SK-N-SH treated with all-trans-retinoic acid at 6 μM for 48 hours (cell line): ENCODE measurements at regions not wholly inside any gene's neighbourhood (a gene's known extent, or its start where the extent isn't known, plus 50 kb on each side); places are given as distances from the start of the nearest gene placed in this dataset.

Source experiments
- ATAC-seq: fragments of 200-7000 bp; cut with Tn5 transposase; 3 replicates; pipeline ENCODE4 v1.9.1; 2020; ENCODE audit warnings: mild to moderate bottlenecking, moderate library complexity
- ARNTL ChIP-seq: fragments of 450-650 bp; formaldehyde crosslinking; IDR thresholded peaks from 2 replicates; pipeline ENCODE4 v1.5.0; 2020; ENCODE audit warnings: low read depth, mild to moderate bottlenecking, moderate library complexity, borderline replicate concordance
- CREB5 ChIP-seq: fragments of 250-450 bp; sonication (Bioruptor Pico); IDR thresholded peaks from 2 replicates; pipeline ENCODE4 v1.5.1; 2020; ENCODE audit warnings: low read depth, mild to moderate bottlenecking, moderate library complexity
- CSRNP3 ChIP-seq: fragments of 250-450 bp; sonication (Bioruptor Pico); IDR thresholded peaks from 2 replicates; pipeline ENCODE4 v1.5.1; 2021; ENCODE audit warnings: mild to moderate bottlenecking, moderate library complexity
- GLIS3 ChIP-seq: fragments of 250-450 bp; sonication (Bioruptor Pico); IDR thresholded peaks from 2 replicates; pipeline ENCODE4 v1.5.0; 2020; ENCODE audit warnings: mild to moderate bottlenecking, moderate library complexity
- ISL1 ChIP-seq: fragments of 250-450 bp; sonication (Bioruptor Pico); IDR thresholded peaks from 2 replicates; pipeline ENCODE4 v2.1.2; 2022; ENCODE audit warnings: mild to moderate bottlenecking, moderate library complexity
- OSR1 ChIP-seq: fragments of 250-450 bp; sonication (Bioruptor Pico); IDR thresholded peaks from 2 replicates; pipeline ENCODE4 v1.8.0; 2022; ENCODE audit warnings: moderate library complexity, mild to moderate bottlenecking, inconsistent platforms
- PATZ1 ChIP-seq: fragments of 250-450 bp; sonication (Bioruptor Pico); IDR thresholded peaks from 2 replicates; pipeline ENCODE4 v1.8.0; 2020; ENCODE audit warnings: mild to moderate bottlenecking, moderate library complexity, borderline replicate concordance
- RARB ChIP-seq: fragments of 250-450 bp; sonication (Bioruptor Pico); IDR thresholded peaks from 2 replicates; pipeline ENCODE4 v1.8.0; 2021; ENCODE audit warnings: mild to moderate bottlenecking, moderate library complexity
- SNAI2 ChIP-seq: fragments of 250-450 bp; sonication (Bioruptor Pico); IDR thresholded peaks from 2 replicates; pipeline ENCODE4 v1.5.0; 2020; ENCODE audit warnings: mild to moderate bottlenecking, moderate library complexity
- TCF4 ChIP-seq: fragments of 250-450 bp; sonication (Bioruptor Pico); IDR thresholded peaks from 2 replicates; pipeline ENCODE4 v1.8.0; 2021; ENCODE audit warnings: mild to moderate bottlenecking, moderate library complexity, borderline replicate concordance
- TSHZ2 ChIP-seq: fragments of 250-450 bp; sonication (Bioruptor Pico); IDR thresholded peaks from 2 replicates; pipeline ENCODE4 v1.5.0; 2020; ENCODE audit warnings: mild to moderate bottlenecking, moderate library complexity
- ZFP3 ChIP-seq: fragments of 250-450 bp; sonication (Bioruptor Pico); IDR thresholded peaks from 2 replicates; pipeline ENCODE4 v1.5.0; 2020; ENCODE audit warnings: mild to moderate bottlenecking, moderate library complexity
- ZFP30 ChIP-seq: fragments of 450-650 bp; formaldehyde crosslinking; IDR thresholded peaks from 2 replicates; pipeline ENCODE4 v1.5.0; 2022; ENCODE audit warnings: mild to moderate bottlenecking, moderate library complexity
- ZNF565 ChIP-seq: fragments of 450-650 bp; formaldehyde crosslinking; conservative IDR thresholded peaks from 2 replicates; pipeline ENCODE4 v1.5.0; 2020; ENCODE audit warnings: low read depth, mild to moderate bottlenecking, moderate library complexity
- ZNF70 ChIP-seq: fragments of 450-650 bp; formaldehyde crosslinking; IDR thresholded peaks from 2 replicates; pipeline ENCODE4 v1.5.0; 2020; ENCODE audit warnings: mild to moderate bottlenecking, moderate library complexity
- ZNF8 ChIP-seq: fragments of 450-650 bp; formaldehyde crosslinking; IDR thresholded peaks from 2 replicates; pipeline ENCODE4 v1.5.0; 2020; ENCODE audit warnings: mild to moderate bottlenecking, moderate library complexity

- ATAC-seq, result no peak
- no peak for TF ChIP-seq PATZ1 (CRISPR knock-in tag)
- no peak for TF ChIP-seq TSHZ2
- TF ChIP-seq ZNF70 (CRISPR knock-in tag), result no peak
- no peak for TF ChIP-seq ZNF565 (CRISPR knock-in tag)
- no peak for TF ChIP-seq CREB5 (CRISPR knock-in tag)
- no peak for TF ChIP-seq ZFP30 (CRISPR knock-in tag)
- no peak for TF ChIP-seq TCF4
- no peak for TF ChIP-seq ZNF8
- TF ChIP-seq RARB (CRISPR knock-in tag), result no peak
- TF ChIP-seq CSRNP3 (CRISPR knock-in tag), result no peak
- TF ChIP-seq OSR1 (CRISPR knock-in tag), result no peak
- TF ChIP-seq SNAI2 (CRISPR knock-in tag), result no peak
- TF ChIP-seq ARNTL, result no peak
- TF ChIP-seq, all 23 proteins: peak for 0
Measured at GRCh38 chr19:13573056-13573667, 66.9 kb upstream of the CACNA1A start.

GRCh38 chr19:13561461-13561860 lies 55.2 kb upstream of the CACNA1A start:
- no peak for ATAC-seq
- TF ChIP-seq ARNTL (no peak), OSR1 (CRISPR knock-in tag) (no peak), ZNF565 (CRISPR knock-in tag) (no peak), CREB5 (CRISPR knock-in tag) (no peak), ZNF70 (CRISPR knock-in tag) (no peak), PATZ1 (CRISPR knock-in tag) (no peak), RARB (CRISPR knock-in tag) (no peak), ISL1 (CRISPR knock-in tag) (no peak), CSRNP3 (CRISPR knock-in tag) (no peak), GLIS3 (no peak), TSHZ2 (no peak), ZNF8 (no peak), ZFP3 (CRISPR knock-in tag) (no peak)
